ENCODE measurements at regions not wholly inside any gene's neighbourhood (a gene's known extent, or its start where the extent isn't known, plus 50 kb on each side); places are given as distances from the start of the nearest gene placed in this dataset.

DNA sequence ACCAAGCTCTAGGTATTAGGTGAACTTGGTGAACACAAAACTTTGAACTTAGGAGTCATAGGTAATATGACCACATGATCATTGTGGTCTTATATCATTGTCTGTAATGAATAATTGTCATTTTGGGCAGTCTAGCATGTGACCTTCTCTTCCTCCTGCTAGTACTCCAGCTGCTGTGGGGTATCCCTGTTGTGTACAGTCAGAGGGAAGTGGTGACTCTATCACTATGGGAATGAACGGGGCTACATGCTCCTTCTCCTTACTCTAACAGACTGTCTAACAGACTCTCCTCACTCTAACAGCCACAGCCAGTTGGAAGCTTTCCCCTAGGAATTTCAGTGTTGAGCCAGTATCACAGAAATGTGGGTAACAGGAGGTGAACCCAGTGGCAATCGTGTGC lies 68.2 kb upstream of the NEDD4L start:
- TF ChIP-seq CTCF (IDR thresholded peaks at IDR 0.05; ENCODE audit: low read length) (no peak), EZH2phosphoT487 (IDR thresholded peaks at IDR 0.05; ENCODE audit: low read length) (no peak), EZH2 (optimal IDR thresholded peaks at IDR 0.05; ENCODE audit: low read depth, low read length) (no peak)
